Esophagus mucosa (tissue), 1 donor: ENCODE measurements at regions not wholly inside any gene's neighbourhood (a gene's known extent, or its start where the extent isn't known, plus 50 kb on each side); places are given as distances from the start of the nearest gene placed in this dataset.

Experiments
- ATAC-seq: fragments of 200-7000 bp; cut with Tn5 transposase; one replicate; pipeline ENCODE4 v1.9.1; 2020
- donor health status: DM: yes; HTN: yes; CAD: no.

- ATAC-seq = no peak
These were observed 327.1 kb downstream of the STIM2 start for GRCh38 chr4:27187786-27188185.

- no peak for ATAC-seq
These were observed 329.0 kb downstream of the STIM2 start for GRCh38 chr4:27189683-27190082.

- no peak for ATAC-seq
These were observed 331.0 kb downstream of the STIM2 start for GRCh38 chr4:27191592-27191991.

GRCh38 chr4:27194599-27195176 is 334.0 kb downstream of the STIM2 start:
- no peak for ATAC-seq

GRCh38 chr4:27198246-27198645 is 337.6 kb downstream of the STIM2 start:
- ATAC-seq = no peak

- no peak for ATAC-seq
These were observed 338.3 kb downstream of the STIM2 start for GRCh38 chr4:27198971-27199370.

GRCh38 chr4:27206009-27206408 is 345.4 kb downstream of the STIM2 start:
- no peak for ATAC-seq

GRCh38 chr4:27210956-27211355 is 350.3 kb downstream of the STIM2 start:
- no peak for ATAC-seq

- no peak for ATAC-seq
These were observed 353.4 kb downstream of the STIM2 start for GRCh38 chr4:27214010-27214409.

GRCh38 chr4:27215220-27215826 is 354.7 kb downstream of the STIM2 start:
- no peak for ATAC-seq

GRCh38 chr4:27217261-27217769 is 356.7 kb downstream of the STIM2 start:
- ATAC-seq = no peak

- no peak for ATAC-seq
These were observed 357.4 kb downstream of the STIM2 start for GRCh38 chr4:27218013-27218412.

GRCh38 chr4:27223326-27223725 is 362.7 kb downstream of the STIM2 start:
- no peak for ATAC-seq

- no peak for ATAC-seq
These were observed 372.9 kb downstream of the STIM2 start for GRCh38 chr4:27233531-27233930.

- ATAC-seq = no peak
These were observed 373.8 kb downstream of the STIM2 start for GRCh38 chr4:27234306-27234899.

GRCh38 chr4:27239641-27240040 is 379.0 kb downstream of the STIM2 start:
- ATAC-seq = no peak

GRCh38 chr4:27242217-27242616 is 381.6 kb downstream of the STIM2 start:
- ATAC-seq = no peak

- ATAC-seq = no peak
These were observed 384.6 kb downstream of the STIM2 start for GRCh38 chr4:27245216-27245615.

GRCh38 chr4:27248829-27249228 is 388.2 kb downstream of the STIM2 start:
- no peak for ATAC-seq

- no peak for ATAC-seq
These were observed 391.1 kb downstream of the STIM2 start for GRCh38 chr4:27251771-27252170.

GRCh38 chr4:27267339-27267969 is 406.8 kb downstream of the STIM2 start:
- no peak for ATAC-seq

- ATAC-seq = no peak
These were observed 407.3 kb downstream of the STIM2 start for GRCh38 chr4:27267970-27268355.

- ATAC-seq = no peak
These were observed 409.8 kb downstream of the STIM2 start for GRCh38 chr4:27270435-27270834.

GRCh38 chr4:27271555-27271954 is 410.9 kb downstream of the STIM2 start:
- no peak for ATAC-seq
